GM19193 (cell line): ENCODE measurements at regions not wholly inside any gene's neighbourhood (a gene's known extent, or its start where the extent isn't known, plus 50 kb on each side); places are given as distances from the start of the nearest gene placed in this dataset.

Experiments
- POLR2A ChIP-seq: IDR thresholded peaks from 4 replicates; pipeline ENCODE4 v1.6.1; 2011; ENCODE audit not compliant: insufficient read depth, insufficient read length; ENCODE audit errors: extremely low read depth

GRCh38 chr16:86979984-86980553, 337.1 kb downstream of the C16orf95 start:
- no peak for TF ChIP-seq POLR2A

DNA sequence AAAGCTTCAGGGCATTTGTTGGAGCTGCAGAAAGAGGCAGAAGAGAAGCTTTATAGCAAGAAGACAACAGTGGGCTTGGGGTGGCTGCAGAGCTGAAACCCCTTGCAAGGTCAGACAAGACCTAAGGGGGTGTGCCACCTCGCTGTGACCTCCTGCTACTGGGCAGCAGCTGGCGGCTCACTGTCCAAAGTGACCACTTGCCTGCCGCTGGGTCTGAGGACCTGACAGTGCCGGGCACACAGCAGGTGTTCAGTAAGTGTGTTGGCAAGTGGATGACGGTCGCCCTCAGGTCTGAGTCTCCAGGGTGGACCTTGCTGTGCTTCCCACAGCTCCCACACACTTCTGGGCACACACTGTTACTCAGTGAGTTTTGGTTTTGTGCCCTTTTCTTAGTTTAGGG, 336.5 kb downstream of the C16orf95 start:
- TF ChIP-seq POLR2A = no peak

- no peak for TF ChIP-seq POLR2A
Observed at GRCh38 chr16:86982347-86982596, 334.9 kb downstream of the C16orf95 start.

GRCh38 chr16:86982912-86983311, 334.3 kb downstream of the C16orf95 start:
- TF ChIP-seq POLR2A = no peak

GRCh38 chr16:86983621-86984020, 333.6 kb downstream of the C16orf95 start:
- TF ChIP-seq POLR2A = no peak

GRCh38 chr16:86984343-86984742, 332.8 kb downstream of the C16orf95 start:
- TF ChIP-seq POLR2A = no peak

GRCh38 chr16:86984991-86985647, 332.1 kb downstream of the C16orf95 start:
- no peak for TF ChIP-seq POLR2A

DNA sequence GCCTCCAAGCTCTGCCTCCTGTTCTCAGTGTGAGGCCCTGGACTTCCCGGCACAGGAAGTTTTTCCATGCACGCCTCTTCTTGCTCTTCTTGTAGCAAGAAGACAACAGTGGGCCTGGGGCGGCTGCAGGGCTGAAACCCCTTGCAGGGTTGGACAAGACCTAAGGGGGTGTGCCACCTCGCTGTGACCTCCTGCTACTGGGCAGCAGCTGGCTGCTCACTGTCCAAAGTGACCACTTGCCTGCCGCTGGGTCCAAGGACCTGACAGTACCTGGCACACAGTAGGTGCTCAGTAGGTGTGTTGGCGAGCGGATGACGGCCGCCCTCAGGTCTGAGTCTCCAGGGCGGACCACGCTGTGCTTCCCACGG, 331.6 kb downstream of the C16orf95 start:
- no peak for TF ChIP-seq POLR2A

DNA sequence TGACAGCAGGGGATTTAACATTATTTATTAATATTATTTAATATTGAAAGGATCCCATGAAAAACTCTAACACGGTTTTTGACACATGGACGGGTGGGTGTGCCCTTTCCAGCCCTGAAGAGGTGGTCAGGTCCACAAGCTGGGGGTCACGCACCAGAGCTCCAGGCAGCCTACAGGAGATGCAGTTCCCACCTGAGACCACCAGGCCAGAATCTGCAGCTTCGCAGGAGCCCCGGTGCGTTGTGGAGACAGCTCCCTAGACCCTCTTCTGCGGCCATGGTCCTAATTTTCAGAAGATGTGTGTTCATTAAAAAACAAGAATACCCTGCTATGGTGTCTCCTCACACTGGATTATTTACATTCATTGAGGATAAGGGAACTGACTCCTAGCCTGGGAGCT, 331.1 kb downstream of the C16orf95 start:
- no peak for TF ChIP-seq POLR2A

GRCh38 chr16:86986809-86987487, 330.2 kb downstream of the C16orf95 start:
- TF ChIP-seq POLR2A = no peak

DNA sequence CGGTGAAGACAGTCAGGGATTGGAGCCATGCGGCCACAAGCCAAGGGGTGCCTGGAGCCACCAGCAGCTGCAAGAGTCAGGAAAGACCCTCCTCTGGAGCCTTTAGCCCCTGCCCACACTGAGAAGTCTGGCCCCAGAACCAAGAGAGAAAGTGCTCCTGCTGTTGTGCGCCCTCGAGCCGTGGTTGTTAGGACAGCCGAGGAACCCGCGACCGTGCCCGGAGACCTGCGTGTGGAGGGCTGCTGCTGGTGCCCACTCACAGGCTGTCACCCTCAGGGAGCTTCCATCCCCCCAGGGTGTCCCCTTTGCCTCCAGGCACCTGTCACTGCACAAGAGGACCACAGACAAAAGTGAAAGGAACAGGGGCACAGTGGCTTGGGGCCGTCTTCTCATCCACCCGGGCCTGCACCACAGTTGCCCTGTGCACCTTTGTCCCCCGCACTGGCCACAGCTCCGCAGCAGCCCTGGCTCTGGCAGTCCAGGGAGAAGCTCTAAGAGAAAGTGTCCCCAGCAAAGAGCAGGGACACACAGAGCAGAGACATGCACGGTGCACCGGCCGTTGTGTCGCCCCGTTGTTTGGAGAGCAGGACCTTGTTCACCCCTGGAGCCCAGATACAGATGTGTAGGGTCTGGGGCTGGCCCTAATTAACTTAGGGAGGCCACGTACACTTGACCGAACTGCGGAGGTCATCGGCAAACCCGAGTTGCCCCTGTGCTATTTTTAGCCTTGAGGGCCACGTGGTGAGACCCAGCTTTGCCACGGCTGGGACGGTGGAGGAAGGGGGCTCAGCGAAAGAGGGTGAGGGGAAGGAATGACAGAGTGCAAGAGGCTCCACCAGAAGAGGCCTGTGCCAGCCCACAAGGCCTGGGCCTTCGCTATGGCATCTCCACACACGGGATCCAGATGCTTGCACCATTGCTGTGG, 329.2 kb downstream of the C16orf95 start:
- TF ChIP-seq POLR2A = no peak

- TF ChIP-seq POLR2A = no peak
Observed at GRCh38 chr16:86988920-86989696, 328.1 kb downstream of the C16orf95 start.

GRCh38 chr16:86990451-86990850, 326.7 kb downstream of the C16orf95 start:
- TF ChIP-seq POLR2A = no peak

- no peak for TF ChIP-seq POLR2A
Observed at GRCh38 chr16:86991679-86992078, 325.5 kb downstream of the C16orf95 start.

DNA sequence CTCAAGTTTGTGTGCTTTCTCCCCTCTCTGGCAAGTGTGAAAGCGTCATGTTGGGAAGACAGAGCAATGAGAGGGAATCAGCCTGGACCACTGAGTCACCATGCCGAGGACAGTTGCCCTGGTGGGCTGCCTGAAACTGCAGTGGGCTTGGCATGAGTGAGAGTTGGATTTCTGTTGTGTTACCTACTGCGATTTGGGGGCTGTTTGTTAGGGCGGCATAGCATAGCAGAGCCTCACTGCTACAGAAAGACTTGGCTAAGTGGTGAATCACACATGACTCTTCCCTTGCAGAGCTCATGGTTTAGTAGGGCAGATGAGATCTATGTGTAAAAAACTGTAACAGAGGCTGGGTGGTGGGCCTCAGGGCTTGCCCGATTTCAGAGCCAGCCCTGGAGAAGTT, 324.6 kb downstream of the C16orf95 start:
- no peak for TF ChIP-seq POLR2A

DNA sequence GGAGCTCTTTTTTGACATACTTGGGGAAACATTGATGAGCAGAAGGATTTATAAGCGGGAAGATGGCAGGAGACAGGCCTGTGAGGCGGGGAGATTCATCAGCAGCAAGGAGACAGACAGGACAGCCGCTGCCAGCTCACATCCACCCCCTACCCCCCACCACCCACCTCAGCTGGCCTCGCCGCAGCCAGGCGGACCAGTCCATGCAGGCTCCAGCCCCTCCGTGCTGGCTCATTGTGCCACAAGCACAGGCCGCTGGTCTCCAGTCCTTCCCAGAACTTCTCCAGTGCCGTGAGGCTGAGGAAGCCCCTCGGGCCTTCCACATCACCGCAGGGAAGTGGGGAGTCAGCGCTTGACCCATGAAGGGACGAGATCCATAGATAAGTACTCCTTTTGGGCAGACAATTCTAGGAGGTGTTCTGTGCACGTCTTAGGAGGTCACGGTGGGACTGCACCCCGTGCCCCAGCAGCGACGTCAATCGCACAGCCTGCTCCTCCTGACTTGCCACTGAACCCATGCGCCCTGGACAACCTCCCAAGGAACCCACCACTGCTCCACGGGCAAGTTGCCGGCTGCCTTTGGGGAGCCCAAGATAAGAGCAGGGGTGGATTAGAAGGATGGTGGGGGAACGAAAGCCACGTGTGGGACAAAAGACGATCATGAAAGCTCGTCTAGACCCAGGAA, 323.6 kb downstream of the C16orf95 start:
- TF ChIP-seq POLR2A = no peak
